NCI-H128 (cell line): ENCODE measurements at regions not wholly inside any gene's neighbourhood (a gene's known extent, or its start where the extent isn't known, plus 50 kb on each side); places are given as distances from the start of the nearest gene placed in this dataset.
"Not testable (repeated sequence)": the region's sequence is repeated elsewhere in the genome, so short reads cannot be mapped to it uniquely, and the experiment has no call there.

ENCODE experiments used
- DNase-seq: peaks from one replicate; lab custom pipeline; 2025; ENCODE audit not compliant: unreplicated experiment; lab: John Stamatoyannopoulos, UW

GRCh38 chr14:55891692-55892091 is 226.5 kb upstream of the PELI2 start:
- DNase-seq = no peak

- DNase-seq = no peak
These were observed 225.3 kb upstream of the PELI2 start for GRCh38 chr14:55892906-55893305.

GRCh38 chr14:55893705-55894104 is 224.5 kb upstream of the PELI2 start:
- no peak for DNase-seq

GRCh38 chr14:55897031-55897430 is 221.2 kb upstream of the PELI2 start:
- DNase-seq = no peak

- no peak for DNase-seq
These were observed 219.3 kb upstream of the PELI2 start for GRCh38 chr14:55898938-55899337.

- DNase-seq = no peak
These were observed 218.7 kb upstream of the PELI2 start for GRCh38 chr14:55899531-55899930.

GRCh38 chr14:55900749-55901148 is 217.5 kb upstream of the PELI2 start:
- DNase-seq = no peak

GRCh38 chr14:55901291-55901690 is 216.9 kb upstream of the PELI2 start:
- DNase-seq = no peak

GRCh38 chr14:55902241-55902640 is 216.0 kb upstream of the PELI2 start:
- no peak for DNase-seq

- DNase-seq = no peak
These were observed 214.1 kb upstream of the PELI2 start for GRCh38 chr14:55904086-55904485.

GRCh38 chr14:55908106-55908505 is 210.1 kb upstream of the PELI2 start:
- no peak for DNase-seq

- DNase-seq = no peak
These were observed 208.3 kb upstream of the PELI2 start for GRCh38 chr14:55909879-55910278.

- DNase-seq = no peak
These were observed 207.5 kb upstream of the PELI2 start for GRCh38 chr14:55910601-55911243.

- no peak for DNase-seq
These were observed 206.4 kb upstream of the PELI2 start for GRCh38 chr14:55911776-55912175.

GRCh38 chr14:55912344-55912743 is 205.9 kb upstream of the PELI2 start:
- DNase-seq = no peak

GRCh38 chr14:55913324-55914025 is 204.7 kb upstream of the PELI2 start:
- DNase-seq = no peak

- DNase-seq = no peak
These were observed 203.4 kb upstream of the PELI2 start for GRCh38 chr14:55914771-55915170.

GRCh38 chr14:55915456-55915855 is 202.8 kb upstream of the PELI2 start:
- no peak for DNase-seq

GRCh38 chr14:55919800-55920199 is 198.4 kb upstream of the PELI2 start:
- not testable (repeated sequence) for DNase-seq

- no peak for DNase-seq
These were observed 196.7 kb upstream of the PELI2 start for GRCh38 chr14:55921511-55921910.

GRCh38 chr14:55926007-55926406 is 192.2 kb upstream of the PELI2 start:
- DNase-seq = no peak

GRCh38 chr14:55927028-55927427 is 191.2 kb upstream of the PELI2 start:
- no peak for DNase-seq

GRCh38 chr14:55928276-55928675 is 189.9 kb upstream of the PELI2 start:
- no peak for DNase-seq
